Stimulated activated CD4-positive, alpha-beta T cell treated with anti-CD3 and anti-CD28 coated beads, Interleukin-1b, Interleukin-23, amount 100 ng/mL, for 4 hours (primary cell): ENCODE measurements at regions not wholly inside any gene's neighbourhood (a gene's known extent, or its start where the extent isn't known, plus 50 kb on each side); places are given as distances from the start of the nearest gene placed in this dataset.
"Not testable (repeated sequence)": the region's sequence is repeated elsewhere in the genome, so short reads cannot be mapped to it uniquely, and the experiment has no call there.

ENCODE experiments used
- DNase-seq, 2 donors: peaks; one replicate each; pipeline ENCODE4 v3.0.0-alpha.2; 2020; ENCODE audit warnings: low read depth in 2 of 2

- DNase-seq, result not testable (repeated sequence)
Measured at GRCh38 chr3:198147993-198148392, 188.0 kb downstream of the LMLN start.

- DNase-seq, result not testable (repeated sequence)
Measured at GRCh38 chr3:198149904-198150303, 189.9 kb downstream of the LMLN start.

DNA sequence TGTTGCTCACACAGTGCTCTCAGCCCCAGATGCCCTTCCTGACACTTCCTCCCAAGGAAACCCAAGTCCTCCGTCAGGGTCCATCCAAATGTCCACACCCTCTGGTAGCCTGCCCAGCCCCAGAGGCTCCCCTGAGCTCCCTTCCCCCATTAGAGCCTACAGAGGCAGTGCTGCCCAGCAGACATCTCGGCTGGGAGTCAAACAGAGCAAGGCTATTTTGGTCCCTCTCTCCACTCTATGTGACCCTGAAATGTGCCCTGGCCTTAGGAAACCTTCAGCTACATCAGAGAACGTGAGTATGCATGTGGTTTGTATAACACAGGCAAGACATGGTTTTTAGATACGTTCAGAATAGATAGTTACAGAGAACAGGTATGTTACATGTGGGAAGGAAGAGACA is 191.8 kb downstream of the LMLN start:
- not testable (repeated sequence) for DNase-seq

DNA sequence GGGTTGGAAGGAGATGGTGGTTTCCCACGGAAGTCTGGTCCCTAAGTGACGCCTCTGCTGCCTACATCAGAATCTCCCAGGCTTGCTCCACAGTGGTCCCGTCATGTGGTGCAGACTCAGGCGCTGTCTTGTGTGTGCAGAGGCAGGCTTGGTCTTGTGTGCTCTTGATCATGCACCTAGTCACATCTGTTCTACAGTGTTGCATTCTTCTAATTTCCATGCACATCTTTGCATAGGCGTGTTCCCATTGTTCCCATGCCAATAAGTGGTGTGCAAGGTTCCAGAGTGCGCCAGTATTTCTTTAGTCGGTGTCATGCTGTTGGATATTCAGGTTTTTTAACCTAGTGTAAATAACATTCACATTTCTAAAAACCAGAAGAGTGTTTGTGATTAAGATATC is 195.8 kb downstream of the LMLN start:
- not testable (repeated sequence) for DNase-seq

- not testable (repeated sequence) for DNase-seq
Measured at GRCh38 chr3:198157231-198157868, 197.3 kb downstream of the LMLN start.

GRCh38 chr3:198158007-198158406 is 198.0 kb downstream of the LMLN start:
- DNase-seq, result not testable (repeated sequence)

- DNase-seq, result peak; percentile 59 to 61
Measured at GRCh38 chr3:198167339-198168039, 207.5 kb downstream of the LMLN start.

- DNase-seq, result not testable (repeated sequence)
Measured at GRCh38 chr3:198170781-198171180, 210.8 kb downstream of the LMLN start.

GRCh38 chr3:198173080-198173479 is 213.1 kb downstream of the LMLN start:
- not testable (repeated sequence) for DNase-seq

GRCh38 chr3:198173929-198174574 is 214.0 kb downstream of the LMLN start:
- DNase-seq, result not testable (repeated sequence)
